Right ventricle myocardium superior (tissue), 1 donor: ENCODE measurements at regions not wholly inside any gene's neighbourhood (a gene's known extent, or its start where the extent isn't known, plus 50 kb on each side); places are given as distances from the start of the nearest gene placed in this dataset.

Experiments
- ATAC-seq: fragments of 200-7000 bp; cut with Tn5 transposase; one replicate; pipeline ENCODE4 v1.9.1; 2020; ENCODE audit warnings: mild to moderate bottlenecking; ENCODE audit not compliant: poor library complexity
- DNase-seq: peaks from one replicate; pipeline ENCODE4 v3.0.0-alpha.2; 2020
- intact Hi-C: fragments of 100-400 bp; cut with DNase I; formaldehyde crosslinking; loops from one replicate; pipeline ENCODE4 v1.11.2; 2022
- donor health status: DM: no; HTN: yes; CAD: no; lungs with severe emphysema.

DNA sequence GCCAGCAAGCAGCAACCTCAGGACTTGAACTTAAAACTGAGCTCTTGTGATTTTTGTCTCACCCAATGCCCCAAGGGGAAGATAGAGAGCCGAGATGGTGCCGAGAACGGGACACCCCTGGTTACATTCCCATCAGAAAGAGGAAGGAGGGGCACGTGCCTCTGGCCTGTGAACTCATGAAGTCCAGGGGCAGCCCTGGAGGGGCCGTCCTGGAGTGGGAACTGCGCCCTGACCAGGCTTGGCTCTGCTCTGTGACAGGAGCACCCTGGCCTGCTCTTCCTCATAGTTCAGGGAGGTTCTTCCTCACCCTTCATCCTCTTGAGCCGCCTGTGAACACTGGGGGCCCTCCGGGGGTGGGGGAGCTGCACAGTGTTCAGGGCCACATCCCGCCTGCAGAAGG lies 130.3 kb upstream of the FOXF1 start:
- intact Hi-C loops = no loop called here
- DNase-seq (no peak), ATAC-seq (no peak)

GRCh38 chr16:86381491-86381890 lies 128.8 kb upstream of the FOXF1 start:
- ATAC-seq = no peak
- intact Hi-C loops = no loop called here
- DNase-seq = no peak

DNA sequence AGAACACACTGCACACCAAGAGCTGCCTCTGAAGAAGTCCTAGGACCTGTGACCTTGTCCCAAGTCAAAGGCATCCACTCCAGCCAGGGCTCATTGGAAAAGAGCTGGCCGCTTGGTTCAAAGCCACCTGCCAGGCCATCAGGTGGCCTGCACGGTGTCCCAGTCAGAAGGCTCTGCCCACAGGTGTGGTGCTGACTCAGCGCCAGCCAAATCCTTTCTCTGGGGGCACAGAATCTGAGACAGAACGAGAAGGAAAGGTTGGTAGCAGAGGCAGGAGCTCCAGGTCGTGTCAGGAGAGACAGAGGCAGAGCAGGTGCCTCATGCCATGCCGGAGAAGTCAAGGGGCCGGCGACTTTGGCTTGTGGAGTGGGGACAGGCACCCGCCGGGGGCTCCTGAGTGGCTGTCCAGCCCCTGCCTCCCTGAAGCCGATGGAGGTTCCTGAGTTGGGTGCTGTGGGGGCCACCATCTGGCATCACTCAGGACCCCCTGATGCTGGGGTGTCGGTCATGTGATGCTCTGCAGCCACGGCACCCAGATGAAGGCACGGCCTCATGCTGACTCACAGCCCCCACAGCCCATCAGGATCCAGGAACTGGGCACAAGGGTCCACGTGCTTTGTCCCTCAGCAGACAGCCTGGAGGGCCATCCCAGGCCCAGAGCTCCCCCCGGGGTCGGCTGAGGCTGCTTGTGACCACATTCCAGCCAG lies 128.1 kb upstream of the FOXF1 start:
- no peak for ATAC-seq
- intact Hi-C loops = no loop called here
- DNase-seq = no peak

GRCh38 chr16:86382774-86383407 lies 127.4 kb upstream of the FOXF1 start:
- DNase-seq (no peak), ATAC-seq (no peak)
- intact Hi-C loops = no loop called here

DNA sequence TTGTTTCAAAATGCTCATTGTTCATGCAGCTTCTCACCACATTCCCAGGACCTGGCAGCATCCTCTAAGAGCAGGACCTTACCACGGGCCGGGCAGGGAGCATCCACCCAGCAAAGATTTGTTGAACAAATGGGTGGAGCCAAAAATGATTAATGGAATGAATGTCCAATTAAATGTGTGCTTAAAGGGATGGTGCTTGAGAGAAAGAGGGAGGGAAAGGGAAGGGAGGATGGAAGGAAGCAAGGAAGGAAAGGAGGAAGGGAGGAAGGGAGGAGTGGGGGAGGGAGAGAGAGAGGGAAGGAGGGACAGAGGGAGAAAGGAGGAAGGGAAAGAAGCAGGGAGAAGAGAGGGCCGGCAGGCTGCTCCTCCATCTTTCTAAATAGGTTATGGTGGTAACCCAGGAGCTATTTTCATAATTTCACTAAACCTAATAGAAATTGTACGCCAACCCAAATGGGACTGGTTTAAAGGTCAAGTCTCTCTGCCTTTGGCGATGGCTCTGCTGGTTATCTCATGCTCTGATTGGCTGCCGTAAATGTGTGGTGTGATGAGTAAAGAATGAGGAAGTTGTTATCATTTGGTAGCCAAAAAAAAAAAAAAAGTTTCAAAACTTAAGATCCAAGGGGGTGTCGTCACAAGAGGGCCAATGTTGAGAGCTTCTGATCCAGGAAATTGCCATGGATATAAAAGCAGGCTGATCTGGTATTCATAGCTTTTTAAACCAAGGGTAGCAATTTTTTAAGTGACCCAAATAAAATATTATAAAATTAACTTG lies 126.7 kb upstream of the FOXF1 start:
- ATAC-seq (peak; percentile 36), DNase-seq (no peak)
- intact Hi-C loops = no loop called here

DNA sequence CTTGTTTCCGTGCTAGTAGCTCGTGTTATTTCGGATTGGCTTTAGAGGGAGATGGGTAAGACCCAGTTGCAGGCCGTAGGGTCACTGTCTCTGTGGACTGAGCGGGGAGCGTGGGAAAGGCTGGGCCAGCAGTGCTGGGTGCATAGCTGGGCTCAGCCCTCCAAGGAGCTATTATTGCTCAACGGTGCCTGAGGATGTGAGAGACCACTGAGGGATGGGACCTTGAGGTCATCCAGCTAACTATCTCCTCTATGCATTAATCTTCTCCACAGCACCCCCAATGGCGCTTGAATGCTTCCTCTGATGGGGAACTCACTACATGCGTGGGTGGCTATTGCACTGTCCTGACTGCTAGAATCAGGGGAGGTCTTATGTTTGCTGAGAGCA lies 126.1 kb upstream of the FOXF1 start:
- DNase-seq = no peak
- no peak for ATAC-seq
- intact Hi-C loops = no loop called here

DNA sequence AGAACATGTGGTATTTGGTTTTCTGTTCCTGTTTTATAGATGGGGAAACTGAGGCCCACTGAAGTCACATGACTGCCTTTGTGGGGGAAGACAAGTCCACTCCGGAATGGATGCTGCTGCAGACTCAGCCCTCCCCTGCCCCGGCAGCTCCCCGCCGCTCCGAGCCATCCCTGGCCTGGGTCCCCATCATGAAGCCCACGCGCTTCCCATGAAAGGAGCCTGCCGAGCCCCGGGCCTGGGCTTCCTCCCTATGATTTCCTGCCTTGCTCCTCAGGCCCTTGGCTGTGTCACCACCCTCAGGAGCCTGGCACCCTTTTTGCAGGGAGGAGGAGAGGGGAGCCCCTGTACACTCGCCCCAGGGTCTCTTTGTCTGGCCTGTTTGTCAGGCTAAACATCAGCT lies 125.3 kb upstream of the FOXF1 start:
- intact Hi-C loops = no loop called here
- DNase-seq = no peak
- ATAC-seq = no peak

DNA sequence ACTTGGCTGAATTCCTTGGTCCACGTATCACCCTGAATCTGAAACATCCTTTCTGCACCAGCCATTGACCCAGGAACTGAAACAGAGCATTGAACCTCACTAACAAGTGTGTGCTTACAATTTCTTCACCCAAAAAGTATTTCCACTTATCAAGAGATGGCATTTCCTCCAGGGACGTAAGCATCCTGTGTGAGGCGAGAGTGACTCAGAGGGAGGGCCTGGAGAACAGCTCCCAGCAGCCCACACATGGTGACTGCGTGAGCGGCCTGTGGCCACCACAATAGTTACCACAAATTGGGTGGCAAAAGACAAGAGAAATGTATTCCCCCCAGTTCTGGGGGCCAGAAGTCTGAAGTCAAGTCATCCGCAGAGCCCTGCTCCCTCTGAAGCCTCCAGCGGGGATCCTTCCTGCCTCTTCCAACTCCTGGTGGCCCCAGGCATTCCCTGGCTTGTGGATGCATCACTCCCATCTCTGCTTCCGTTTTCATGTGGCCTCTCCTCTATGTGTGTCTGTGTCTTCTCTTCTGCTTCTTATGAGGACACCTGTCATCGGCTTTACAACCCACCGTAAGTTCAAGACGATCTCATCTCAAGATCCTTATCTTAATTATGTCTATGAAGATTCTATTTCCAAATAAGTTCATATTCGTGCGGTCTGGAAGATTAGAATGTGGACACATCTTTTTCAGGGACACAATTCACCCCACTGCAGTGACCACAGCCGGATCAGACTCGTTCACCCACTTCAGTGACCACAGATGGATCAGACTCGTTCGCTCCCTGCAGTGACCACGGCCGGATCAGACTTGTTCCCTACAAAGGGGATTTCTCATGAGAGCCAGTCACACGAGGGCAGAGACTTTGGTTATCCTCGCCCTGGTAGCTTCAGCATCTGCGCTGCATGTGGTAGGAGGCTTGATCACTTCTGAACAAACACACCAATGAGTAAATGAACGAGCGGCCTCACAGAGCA lies 122.6 kb upstream of the FOXF1 start:
- DNase-seq = no peak
- no peak for ATAC-seq
- intact Hi-C loops = no loop called here

- DNase-seq = no peak
- intact Hi-C loops = no loop called here
- ATAC-seq = no peak
Measured at GRCh38 chr16:86388976-86389375, 121.4 kb upstream of the FOXF1 start.

- ATAC-seq (no peak), DNase-seq (no peak)
- intact Hi-C loops = no loop called here
Measured at GRCh38 chr16:86389566-86390328, 120.6 kb upstream of the FOXF1 start.

- no peak for ATAC-seq
- intact Hi-C loops = no loop called here
- no peak for DNase-seq
Measured at GRCh38 chr16:86390335-86390734, 120.0 kb upstream of the FOXF1 start.

DNA sequence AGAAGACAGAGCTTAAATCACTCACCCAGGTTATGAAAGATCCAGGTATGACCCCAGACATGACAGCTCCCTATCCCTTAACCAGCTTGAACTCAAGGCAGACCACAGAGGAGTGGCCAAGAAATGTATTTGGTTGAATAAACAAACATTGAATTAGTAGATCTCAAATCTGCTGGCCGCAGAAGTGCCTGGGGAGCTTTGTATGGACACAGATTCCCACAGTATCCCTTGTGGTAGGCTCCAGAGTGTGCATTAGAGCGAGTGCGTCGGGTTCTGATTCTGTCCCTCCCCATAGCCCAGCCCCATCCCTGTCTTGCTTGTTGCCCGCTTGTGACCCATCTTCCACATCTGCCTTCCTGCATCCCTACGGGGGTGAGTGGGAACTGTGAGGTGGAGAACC lies 118.8 kb upstream of the FOXF1 start:
- no peak for DNase-seq
- intact Hi-C loops = no loop called here
- no peak for ATAC-seq

GRCh38 chr16:86391984-86392383 lies 118.3 kb upstream of the FOXF1 start:
- no peak for ATAC-seq
- no peak for DNase-seq
- intact Hi-C loops = no loop called here

- intact Hi-C loops = no loop called here
- no peak for ATAC-seq
- DNase-seq = no peak
Measured at GRCh38 chr16:86392436-86393152, 117.7 kb upstream of the FOXF1 start.

GRCh38 chr16:86393907-86394626 lies 116.3 kb upstream of the FOXF1 start:
- no peak for DNase-seq

DNA sequence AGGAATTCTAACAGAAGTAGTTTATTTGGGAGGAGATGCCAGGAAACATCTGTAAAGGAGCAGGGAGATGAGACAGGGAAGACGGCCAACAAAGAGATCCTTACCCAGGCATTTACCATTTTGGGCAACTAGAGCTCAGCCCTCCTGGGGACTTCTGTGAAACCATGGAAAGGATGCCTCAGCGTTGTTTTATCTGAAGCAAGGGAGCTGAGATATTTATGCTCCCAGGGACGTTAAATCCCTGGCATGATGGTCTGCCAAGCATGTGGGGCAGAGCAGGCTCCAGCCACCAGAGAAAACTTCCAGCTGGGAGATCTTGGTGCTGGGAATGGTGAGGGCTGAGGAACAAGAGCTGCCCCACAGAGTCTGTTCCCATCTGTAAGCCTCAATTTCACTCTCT lies 114.8 kb upstream of the FOXF1 start:
- DNase-seq = no peak
- intact Hi-C loops = no loop called here
- no peak for ATAC-seq

More at GRCh38 chr16:86393907-86394626, 116.3 kb upstream of the FOXF1 start:
- ATAC-seq = no peak
- intact Hi-C loops = no loop called here

DNA sequence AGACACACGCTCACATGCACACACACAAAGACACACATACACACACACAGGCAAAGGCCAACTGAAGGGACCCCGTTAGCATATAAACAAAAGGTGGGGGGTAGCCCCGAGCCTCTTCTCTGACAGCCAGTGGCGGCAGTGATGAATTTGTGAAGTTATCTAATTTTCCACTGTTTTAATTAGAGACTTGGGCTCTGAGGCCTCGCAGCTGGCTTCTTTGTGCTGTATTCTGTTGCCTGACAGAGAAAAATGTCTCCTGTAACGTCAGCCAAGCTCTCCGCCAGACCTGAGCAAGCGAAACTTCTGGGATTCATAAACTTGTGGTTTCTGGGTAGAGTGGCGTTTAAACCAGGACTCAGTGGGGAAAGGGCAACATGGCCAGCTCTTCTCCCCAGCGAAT lies 113.9 kb upstream of the FOXF1 start:
- no peak for ATAC-seq
- DNase-seq = no peak
- intact Hi-C loops = no loop called here
